ENCODE measurements at regions not wholly inside any gene's neighbourhood (a gene's known extent, or its start where the extent isn't known, plus 50 kb on each side); places are given as distances from the start of the nearest gene placed in this dataset.
"Not testable (repeated sequence)": the region's sequence is repeated elsewhere in the genome, so short reads cannot be mapped to it uniquely, and the experiment has no call there.

- H3K4me3 ChIP-seq; H3K36me3 ChIP-seq (ENCODE audit: insufficient read depth in 1 of 2, low read depth in 1 of 2); H3K27ac ChIP-seq; H3K27me3 ChIP-seq (ENCODE audit: insufficient read depth in 3 of 3, low read length in 2 of 3); DNase-seq; H3K9me3 ChIP-seq; ATAC-seq; intact Hi-C loops (cut with DNase I); H3K4me1 ChIP-seq: not testable (repeated sequence)
- 53 to 59% (median 56%) methylated on average over 5 of the region's 5 CpGs for WGBS, 3 donors
Observed at GRCh38 chr17:21780919-21781665, 88.8 kb downstream of the KCNJ18 start.

DNA sequence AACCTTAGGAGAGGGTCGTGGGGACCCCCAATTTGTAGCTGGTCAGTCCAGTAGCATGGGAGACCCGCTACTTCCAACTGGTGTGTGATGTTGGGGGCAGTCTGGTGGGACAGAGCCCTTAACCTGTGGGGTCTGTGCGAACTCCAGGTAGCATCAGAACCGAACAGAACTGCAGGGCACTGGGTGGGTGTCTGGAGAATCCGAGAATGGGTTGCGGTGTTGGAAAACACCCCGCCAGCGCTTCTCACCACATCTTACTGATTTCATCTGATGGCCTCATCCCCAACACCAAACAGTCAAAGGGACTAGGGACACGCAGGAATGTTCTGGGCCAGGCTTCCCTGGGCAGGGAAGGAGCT, 89.3 kb downstream of the KCNJ18 start:
- ATAC-seq; H3K27me3 ChIP-seq (ENCODE audit: insufficient read depth in 3 of 3, low read length in 2 of 3); H3K9me3 ChIP-seq; intact Hi-C loops (cut with DNase I); H3K36me3 ChIP-seq (ENCODE audit: insufficient read depth in 1 of 2, low read depth in 1 of 2); H3K4me3 ChIP-seq; DNase-seq; H3K4me1 ChIP-seq; H3K27ac ChIP-seq: not testable (repeated sequence)
- WGBS, 3 donors = 49 to 61% (median 58%) methylated on average over 9 of the region's 9 CpGs

DNA sequence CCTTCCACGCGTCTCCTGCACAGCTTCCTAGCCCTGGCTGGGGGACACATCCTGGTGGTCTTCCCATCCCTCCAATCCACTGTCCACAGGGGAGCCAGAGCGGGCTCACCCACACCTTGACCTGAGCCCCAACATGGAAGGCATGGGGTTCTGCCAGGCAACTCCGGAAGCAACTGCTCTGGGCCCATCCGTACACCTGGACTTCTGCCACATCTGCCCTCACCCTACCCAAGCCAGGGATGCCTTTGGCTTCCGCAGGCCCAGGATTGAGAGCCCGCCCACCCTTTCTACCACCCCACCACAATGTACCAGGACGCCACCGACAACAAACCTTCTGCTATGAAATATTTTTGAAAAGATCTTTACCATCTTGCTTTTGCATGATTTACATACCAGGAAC, 89.8 kb downstream of the KCNJ18 start:
- H3K27ac ChIP-seq; H3K36me3 ChIP-seq (ENCODE audit: insufficient read depth in 1 of 2, low read depth in 1 of 2); H3K4me1 ChIP-seq; intact Hi-C loops (cut with DNase I); H3K9me3 ChIP-seq; H3K4me3 ChIP-seq; ATAC-seq; DNase-seq; H3K27me3 ChIP-seq (ENCODE audit: insufficient read depth in 3 of 3, low read length in 2 of 3): not testable (repeated sequence)
- whole genome bisulfite sequencing, 3 donors = 71 to 91% (median 91%) methylated on average over 6 to 9 of the region's 9 CpGs

DNA sequence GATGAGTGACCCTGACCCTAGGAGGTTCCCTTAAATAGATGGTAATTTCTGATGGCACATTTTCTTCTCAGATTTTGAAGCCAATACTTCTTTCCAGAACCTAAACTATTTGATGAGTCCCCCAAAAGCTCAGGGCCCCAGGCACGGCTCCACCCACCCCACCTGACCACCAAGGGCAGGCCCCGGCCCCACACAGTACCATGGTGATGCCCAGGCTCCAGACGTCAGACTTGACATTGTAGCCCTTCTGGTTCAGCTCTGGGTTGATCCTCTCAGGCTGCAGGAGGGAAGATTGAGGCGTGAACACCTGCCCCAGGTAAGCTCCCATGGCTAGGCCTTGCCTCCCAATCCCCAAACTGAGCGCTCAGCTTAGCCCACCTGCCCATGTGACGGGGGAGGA, 90.3 kb downstream of the KCNJ18 start:
- H3K9me3 ChIP-seq; ATAC-seq; H3K36me3 ChIP-seq (ENCODE audit: insufficient read depth in 1 of 2, low read depth in 1 of 2); DNase-seq; H3K4me3 ChIP-seq; H3K27me3 ChIP-seq (ENCODE audit: insufficient read depth in 3 of 3, low read length in 2 of 3); H3K27ac ChIP-seq; H3K4me1 ChIP-seq; intact Hi-C loops (cut with DNase I): not testable (repeated sequence)
- whole genome bisulfite sequencing, 3 donors = 69 to 77% (median 72%) methylated on average over 6 of the region's 6 CpGs

DNA sequence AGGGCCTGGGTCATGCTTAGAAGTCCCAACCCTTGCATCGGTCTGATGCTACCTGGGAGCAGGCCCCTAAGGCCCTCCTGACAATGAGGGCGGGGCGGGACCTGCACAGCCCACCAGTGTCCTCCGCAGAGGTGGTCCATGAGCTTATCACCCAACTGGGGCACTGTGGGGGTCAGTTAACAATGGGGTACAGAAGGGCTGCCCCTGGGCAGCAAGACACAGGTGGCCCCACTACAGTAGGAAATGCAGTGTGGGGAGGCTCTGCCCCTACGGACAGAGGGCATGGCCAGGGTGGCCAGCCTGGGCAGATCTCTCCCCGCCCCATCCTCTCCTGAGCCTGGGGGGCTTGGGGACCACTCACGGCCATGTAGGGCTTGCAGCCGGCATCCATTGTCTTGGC, 90.7 kb downstream of the KCNJ18 start:
- DNase-seq; H3K36me3 ChIP-seq (ENCODE audit: insufficient read depth in 1 of 2, low read depth in 1 of 2); intact Hi-C loops (cut with DNase I); ATAC-seq; H3K4me1 ChIP-seq; H3K27me3 ChIP-seq (ENCODE audit: insufficient read depth in 3 of 3, low read length in 2 of 3); H3K4me3 ChIP-seq; H3K27ac ChIP-seq; H3K9me3 ChIP-seq: not testable (repeated sequence)
- WGBS, 3 donors = 76 to 90% (median 86%) methylated on average over 6 to 8 of the region's 8 CpGs

GRCh38 chr17:21814272-21814671, 121.9 kb downstream of the KCNJ18 start:
- H3K9me3 ChIP-seq; H3K4me3 ChIP-seq; DNase-seq; ATAC-seq; H3K4me1 ChIP-seq; H3K36me3 ChIP-seq (ENCODE audit: insufficient read depth in 1 of 2, low read depth in 1 of 2); H3K27me3 ChIP-seq (ENCODE audit: insufficient read depth in 3 of 3, low read length in 2 of 3); H3K27ac ChIP-seq; intact Hi-C loops (cut with DNase I): not testable (repeated sequence)
- 82 to 87% (median 87%) methylated on average over 9 of the region's 9 CpGs for WGBS, 3 donors

DNA sequence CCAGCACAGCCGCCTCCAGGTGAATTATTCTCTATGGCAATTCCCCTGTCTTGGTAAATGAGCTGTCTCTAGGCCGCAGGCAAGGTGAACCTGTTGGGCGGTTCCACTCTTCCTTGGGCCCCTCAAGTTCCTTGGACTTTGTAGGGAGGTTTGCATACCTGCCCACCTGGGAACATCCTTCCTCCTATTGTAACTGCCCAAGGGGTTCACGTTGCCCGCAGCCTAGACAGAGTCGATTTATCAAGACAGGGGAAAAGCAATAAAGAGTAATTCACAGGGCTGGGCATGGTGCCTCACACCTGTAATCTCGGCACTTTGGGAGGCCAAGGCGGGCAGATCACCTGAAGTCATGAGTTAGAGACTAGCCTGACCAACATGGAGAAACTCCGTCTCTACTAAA, 122.5 kb downstream of the KCNJ18 start:
- WGBS, 3 donors = 84 to 88% (median 87%) methylated on average over 9 of the region's 9 CpGs
- DNase-seq (peak in 1 of 2 donors; percentile 32), ATAC-seq (no peak)
- no peaks in the 10 kb centered on the region for H3K4me1 ChIP-seq
- no peak overlapping the region for H3K4me3 ChIP-seq
- no peak for TF ChIP-seq CTCF (IDR thresholded peaks at IDR 0.05)
- H3K9me3 ChIP-seq = no peaks in the 10 kb centered on the region
- no peaks in the 10 kb centered on the region for H3K36me3 ChIP-seq (ENCODE audit: insufficient read depth in 1 of 2, low read depth in 1 of 2)
- intact Hi-C loops (cut with DNase I) = no loop called here
- H3K27ac ChIP-seq = no peak overlapping the region
- peaks cover 0 to 5% (median 0%) of the 10 kb centered on the region in 3 donors for H3K27me3 ChIP-seq (ENCODE audit: insufficient read depth in 3 of 3, low read length in 2 of 3)

Measured in psoas muscle (tissue), 7 donors.